GM21360 (cell line): ENCODE measurements at regions not wholly inside any gene's neighbourhood (a gene's known extent, or its start where the extent isn't known, plus 50 kb on each side); places are given as distances from the start of the nearest gene placed in this dataset.

Experiments used
- ATAC-seq: cut with Tn5 transposase; IDR thresholded peaks from one replicate; pipeline ENCODE4 v1.9.1; 2021; ENCODE audit warnings: mild to moderate bottlenecking, moderate library complexity; ENCODE audit not compliant: unreplicated experiment

DNA sequence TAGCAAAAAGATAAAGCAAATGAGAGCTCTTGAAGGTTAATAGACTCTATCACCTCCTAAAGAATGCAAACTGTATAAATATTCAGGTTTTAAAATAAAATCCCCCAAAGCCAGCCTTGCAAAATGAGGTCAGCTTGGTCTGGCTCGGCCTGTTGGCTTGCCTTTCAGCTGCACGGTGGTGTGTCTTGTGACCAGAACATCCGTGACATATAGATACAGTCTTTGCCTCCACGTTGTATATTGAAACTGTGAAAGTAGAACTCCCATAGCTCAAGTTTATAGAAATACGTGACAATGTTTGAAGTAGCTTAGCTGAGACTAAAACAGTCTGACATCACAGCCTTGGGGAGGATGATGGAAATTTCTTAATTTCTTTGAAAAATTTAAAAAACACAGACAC lies 236.6 kb upstream of the MYOCD start:
- ATAC-seq: no peak

- ATAC-seq: peak; percentile 86
Observed at GRCh38 chr17:12431188-12431587, 234.5 kb upstream of the MYOCD start.

DNA sequence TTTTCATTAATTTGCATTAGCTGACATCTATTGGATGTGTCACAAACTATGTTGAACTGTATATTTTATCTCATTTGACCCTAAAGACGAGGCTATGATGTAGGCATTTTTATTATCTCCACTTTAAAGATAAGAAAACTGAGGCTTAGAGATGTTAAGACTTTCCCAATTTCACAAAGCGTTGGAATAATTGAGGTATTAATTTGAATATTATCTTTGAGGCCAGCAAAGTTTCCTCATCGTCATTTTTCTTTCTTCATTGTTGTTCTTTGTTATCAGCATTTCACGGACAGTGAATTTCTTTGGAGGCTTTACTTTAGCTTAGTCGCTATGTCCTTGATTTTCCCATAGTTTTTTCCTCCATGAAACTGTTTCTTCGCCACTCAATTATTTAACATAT lies 227.5 kb upstream of the MYOCD start:
- ATAC-seq: no peak

DNA sequence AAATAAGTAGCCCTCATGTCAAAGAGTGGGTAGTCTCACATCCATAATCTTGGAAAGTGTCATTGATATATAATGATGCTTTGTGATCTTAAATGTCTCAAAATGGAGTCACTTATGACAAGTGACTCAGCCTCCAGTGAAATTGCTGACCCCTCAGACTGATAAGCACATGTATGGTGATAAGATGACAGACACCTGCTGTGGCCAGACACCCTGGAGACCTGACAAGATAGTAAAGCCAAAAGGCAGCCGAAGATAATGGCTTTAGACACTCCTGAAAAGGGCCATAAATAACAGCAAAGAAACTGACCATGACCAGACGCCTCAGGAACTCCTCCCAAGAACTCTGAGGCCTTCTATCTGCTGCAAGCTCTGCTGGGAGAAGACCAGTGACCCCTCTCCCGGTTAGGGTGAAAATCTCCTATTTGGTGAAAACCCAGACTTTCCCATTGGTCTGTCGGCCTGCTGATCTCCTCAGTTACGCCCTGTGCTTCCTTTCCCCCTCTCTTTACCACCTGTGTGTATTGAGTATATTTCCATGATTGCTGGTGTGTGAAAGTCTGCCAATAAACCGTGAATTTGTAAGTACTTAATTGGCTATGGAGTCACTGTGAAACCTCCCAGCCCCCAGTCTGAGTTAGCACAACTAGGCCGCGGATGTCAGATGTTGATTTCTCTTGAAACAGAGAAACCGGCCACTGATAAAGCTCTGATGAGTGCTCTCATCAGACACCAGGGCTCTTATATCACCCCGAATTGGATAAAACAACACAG lies 226.7 kb upstream of the MYOCD start:
- no peak for ATAC-seq

DNA sequence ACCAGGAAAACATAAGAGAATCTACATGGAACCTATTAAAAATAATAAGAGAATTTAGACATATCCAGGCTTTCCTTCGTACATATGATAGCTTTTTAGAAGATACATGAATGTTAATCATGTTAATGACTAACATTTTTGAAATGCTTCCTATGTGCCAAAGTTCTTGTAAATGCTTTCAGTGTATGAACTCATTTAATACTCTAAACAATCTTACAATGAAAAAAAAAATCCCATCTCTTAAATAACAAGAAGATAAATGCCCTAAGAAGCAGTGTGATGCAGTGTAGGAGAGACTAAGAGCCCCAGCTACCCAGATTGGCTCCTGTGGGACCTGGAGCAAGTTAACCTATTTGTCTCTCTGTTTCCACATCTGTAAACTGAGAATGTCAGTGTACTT lies 220.4 kb upstream of the MYOCD start:
- no peak for ATAC-seq

- ATAC-seq: no peak
Observed at GRCh38 chr17:12457493-12457892, 208.2 kb upstream of the MYOCD start.

GRCh38 chr17:12459736-12460135 lies 206.0 kb upstream of the MYOCD start:
- no peak for ATAC-seq

- ATAC-seq: no peak
Observed at GRCh38 chr17:12463102-12463501, 202.6 kb upstream of the MYOCD start.

- ATAC-seq: no peak
Observed at GRCh38 chr17:12472252-12473173, 193.2 kb upstream of the MYOCD start.

DNA sequence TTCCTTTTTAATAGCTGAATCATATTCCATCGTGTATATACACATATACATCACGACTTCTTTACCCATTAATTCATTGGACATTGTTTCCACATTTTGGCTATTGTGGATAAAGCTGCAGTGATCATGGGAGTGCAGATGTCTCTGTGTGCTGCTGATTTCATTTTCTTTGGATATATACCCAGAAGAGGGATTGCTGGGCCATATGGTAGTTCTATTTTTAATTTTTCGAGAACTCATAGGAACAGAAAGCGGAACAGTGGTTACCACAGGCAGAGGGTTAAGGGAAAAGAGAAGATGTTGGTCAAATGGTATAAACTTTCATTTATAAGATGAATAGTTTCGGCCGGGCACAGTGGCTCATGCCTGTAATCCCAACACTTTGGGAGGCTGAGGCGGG lies 187.4 kb upstream of the MYOCD start:
- no peak for ATAC-seq

- ATAC-seq: no peak
Observed at GRCh38 chr17:12485361-12485906, 180.3 kb upstream of the MYOCD start.

DNA sequence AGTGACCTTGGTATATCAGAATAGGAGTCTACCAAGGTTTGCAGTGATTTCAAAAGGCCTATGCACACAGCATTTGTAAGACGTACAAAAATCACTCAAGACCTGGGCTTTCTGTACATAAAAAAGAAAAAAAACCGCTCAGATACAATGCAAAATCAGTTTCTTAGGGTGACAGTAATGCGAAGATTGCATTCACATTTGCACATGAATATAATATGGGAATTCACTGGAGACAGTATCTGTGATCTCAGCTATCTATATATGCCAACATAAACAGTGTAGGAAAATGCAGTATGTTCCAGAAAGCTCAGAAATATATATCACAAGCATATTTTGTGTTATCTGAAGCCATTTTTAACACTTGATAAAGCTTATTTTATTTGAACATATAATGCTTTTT lies 176.4 kb upstream of the MYOCD start:
- no peak for ATAC-seq

DNA sequence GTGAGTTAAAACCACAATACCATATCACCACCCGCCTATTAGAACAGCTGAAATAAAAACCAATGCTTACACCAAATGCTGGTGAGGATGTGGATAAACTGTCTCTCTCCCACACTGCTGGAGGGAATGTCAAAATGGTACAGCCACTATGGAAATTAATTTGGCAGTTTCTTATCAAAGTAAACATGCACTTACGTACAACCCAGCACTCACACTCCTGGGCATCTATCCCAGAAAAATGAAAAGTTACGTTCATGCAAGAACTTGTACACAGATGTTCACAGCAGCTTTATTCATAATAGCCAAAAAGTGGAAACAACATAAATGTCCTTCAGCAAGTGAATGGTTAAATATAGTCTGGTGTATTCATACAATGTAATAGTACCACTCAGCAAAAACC lies 173.2 kb upstream of the MYOCD start:
- ATAC-seq: no peak

DNA sequence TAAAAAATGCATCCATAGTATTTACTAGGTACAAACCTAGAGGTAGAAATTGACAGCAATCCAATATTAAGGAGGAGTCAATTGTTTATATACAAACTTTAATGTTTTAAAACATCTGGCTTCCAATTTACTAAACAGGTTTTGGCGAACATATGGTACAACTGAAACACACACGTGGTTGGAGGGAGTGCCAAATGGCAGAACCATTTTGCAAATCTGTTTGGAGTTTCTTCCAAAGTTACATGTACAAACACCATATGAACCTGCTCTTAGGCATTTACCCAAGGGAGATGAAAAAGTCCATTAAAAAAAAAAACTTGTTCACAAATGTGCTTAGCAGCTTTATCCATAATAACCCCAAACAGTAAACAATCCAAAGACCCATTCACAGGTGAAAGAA lies 159.8 kb upstream of the MYOCD start:
- no peak for ATAC-seq

DNA sequence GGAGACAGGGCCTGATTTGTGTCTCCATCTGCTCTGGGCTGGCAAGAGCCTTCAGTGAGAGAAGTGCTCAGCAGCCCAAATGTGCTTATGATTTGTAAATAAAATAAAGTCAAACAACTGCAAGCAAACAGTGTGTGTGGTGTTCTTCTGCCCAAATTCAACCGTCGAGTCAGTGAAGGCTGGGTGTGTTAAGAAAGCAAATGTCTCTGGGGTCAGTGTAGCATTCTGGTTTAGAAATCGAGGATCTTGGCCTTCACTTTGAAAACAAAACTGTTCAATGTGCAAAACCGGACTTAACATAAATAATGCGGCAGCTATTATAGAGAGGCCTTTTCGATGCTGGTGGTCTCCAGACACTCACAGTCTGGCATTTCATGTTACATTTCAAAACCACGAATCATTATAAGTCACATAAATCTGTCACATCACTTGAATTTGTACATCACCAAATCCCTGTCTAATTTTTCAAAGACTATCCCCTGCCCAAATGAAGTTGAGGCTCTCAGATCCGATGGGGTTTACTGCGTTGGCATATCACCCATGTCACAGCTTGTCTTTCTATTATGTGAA lies 158.6 kb upstream of the MYOCD start:
- no peak for ATAC-seq

DNA sequence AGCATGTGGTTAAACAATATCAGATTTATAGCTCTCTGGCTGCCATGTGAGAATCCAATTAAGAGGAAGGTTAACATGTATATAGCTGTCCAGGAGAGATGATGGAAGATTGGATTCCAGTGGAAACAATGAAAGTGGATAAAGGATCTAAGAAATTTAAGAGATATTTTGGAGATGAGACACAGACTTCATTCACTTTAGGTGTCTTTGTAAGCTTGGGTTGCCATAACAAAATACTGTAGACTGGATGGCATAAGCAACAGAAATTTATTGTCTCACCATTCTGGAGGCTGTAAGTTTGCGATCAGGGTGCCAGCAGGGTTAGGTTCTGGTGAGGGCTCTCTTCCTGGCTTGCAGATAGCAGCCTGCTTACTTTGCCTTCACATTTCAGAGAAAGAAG lies 155.9 kb upstream of the MYOCD start:
- no peak for ATAC-seq

GRCh38 chr17:12510535-12510934 lies 155.2 kb upstream of the MYOCD start:
- no peak for ATAC-seq

DNA sequence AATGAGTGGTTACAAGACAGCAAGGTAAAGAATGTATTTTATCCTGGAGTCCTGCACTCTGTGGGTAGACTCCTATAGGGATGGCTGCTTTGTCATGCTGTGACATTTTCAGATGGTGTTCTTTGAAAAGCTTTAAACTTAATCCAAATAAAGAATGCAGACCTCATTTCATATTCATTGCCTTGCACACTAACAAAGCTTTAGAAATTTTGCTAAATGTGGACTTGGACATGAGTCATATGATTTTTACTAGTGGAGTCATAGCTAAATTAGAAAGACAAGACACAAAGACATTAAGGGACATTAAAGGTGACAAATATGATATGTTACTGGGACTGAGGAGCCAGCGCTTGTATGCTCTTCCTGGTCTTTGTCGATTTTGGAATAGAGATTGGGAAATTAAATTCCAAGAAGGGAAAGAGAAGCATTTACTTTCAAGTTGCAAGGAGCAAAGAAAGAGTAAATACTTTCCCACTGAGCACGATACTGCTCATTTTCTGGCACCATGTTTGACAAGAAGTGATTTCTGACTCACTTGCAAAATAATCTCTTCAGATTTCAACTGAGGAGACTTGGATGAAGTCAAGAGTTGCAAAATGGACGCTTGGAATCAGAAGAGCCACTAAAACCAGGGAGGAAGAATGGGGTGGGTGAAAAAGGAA lies 152.9 kb upstream of the MYOCD start:
- no peak for ATAC-seq

- ATAC-seq: no peak
Observed at GRCh38 chr17:12514596-12514995, 151.1 kb upstream of the MYOCD start.

GRCh38 chr17:12519956-12520594 lies 145.6 kb upstream of the MYOCD start:
- ATAC-seq: no peak

- ATAC-seq: no peak
Observed at GRCh38 chr17:12521416-12521815, 144.3 kb upstream of the MYOCD start.
